UCSD-AML1 (cell line): ENCODE measurements at regions not wholly inside any gene's neighbourhood (a gene's known extent, or its start where the extent isn't known, plus 50 kb on each side); places are given as distances from the start of the nearest gene placed in this dataset.
"Not testable (repeated sequence)": the region's sequence is repeated elsewhere in the genome, so short reads cannot be mapped to it uniquely, and the experiment has no call there.

ENCODE experiments used
- DNase-seq: peaks from one replicate; lab custom pipeline; 2025; ENCODE audit not compliant: unreplicated experiment; lab: John Stamatoyannopoulos, UW

GRCh38 chr1:234808943-234809853 lies 199.2 kb upstream of the IRF2BP2 start:
- not testable (repeated sequence) for DNase-seq

GRCh38 chr1:234808459-234808858 lies 198.5 kb upstream of the IRF2BP2 start:
- DNase-seq = not testable (repeated sequence)

- not testable (repeated sequence) for DNase-seq
Observed at GRCh38 chr1:234807705-234808104, 197.7 kb upstream of the IRF2BP2 start.

- DNase-seq = not testable (repeated sequence)
Observed at GRCh38 chr1:234802586-234802985, 192.6 kb upstream of the IRF2BP2 start.

GRCh38 chr1:234801636-234802035 lies 191.7 kb upstream of the IRF2BP2 start:
- not testable (repeated sequence) for DNase-seq

GRCh38 chr1:234801147-234801546 lies 191.2 kb upstream of the IRF2BP2 start:
- not testable (repeated sequence) for DNase-seq

GRCh38 chr1:234800563-234800962 lies 190.6 kb upstream of the IRF2BP2 start:
- DNase-seq = not testable (repeated sequence)

- DNase-seq = not testable (repeated sequence)
Observed at GRCh38 chr1:234799021-234799689, 189.2 kb upstream of the IRF2BP2 start.

GRCh38 chr1:234797216-234797615 lies 187.2 kb upstream of the IRF2BP2 start:
- DNase-seq = not testable (repeated sequence)

- not testable (repeated sequence) for DNase-seq
Observed at GRCh38 chr1:234796438-234796792, 186.4 kb upstream of the IRF2BP2 start.

GRCh38 chr1:234795711-234796437 lies 185.9 kb upstream of the IRF2BP2 start:
- not testable (repeated sequence) for DNase-seq

GRCh38 chr1:234795007-234795406 lies 185.0 kb upstream of the IRF2BP2 start:
- DNase-seq = not testable (repeated sequence)

- DNase-seq = not testable (repeated sequence)
Observed at GRCh38 chr1:234794452-234794851, 184.5 kb upstream of the IRF2BP2 start.

- DNase-seq = not testable (repeated sequence)
Observed at GRCh38 chr1:234793924-234794323, 183.9 kb upstream of the IRF2BP2 start.

GRCh38 chr1:234792221-234792864 lies 182.4 kb upstream of the IRF2BP2 start:
- not testable (repeated sequence) for DNase-seq

GRCh38 chr1:234791615-234792014 lies 181.6 kb upstream of the IRF2BP2 start:
- DNase-seq = not testable (repeated sequence)

- DNase-seq = not testable (repeated sequence)
Observed at GRCh38 chr1:234790333-234790732, 180.4 kb upstream of the IRF2BP2 start.

- not testable (repeated sequence) for DNase-seq
Observed at GRCh38 chr1:234787011-234787584, 177.1 kb upstream of the IRF2BP2 start.

GRCh38 chr1:234785922-234786321 lies 175.9 kb upstream of the IRF2BP2 start:
- not testable (repeated sequence) for DNase-seq

GRCh38 chr1:234785471-234785919 lies 175.5 kb upstream of the IRF2BP2 start:
- not testable (repeated sequence) for DNase-seq
